HG02885 (cell line): ENCODE measurements at regions not wholly inside any gene's neighbourhood (a gene's known extent, or its start where the extent isn't known, plus 50 kb on each side); places are given as distances from the start of the nearest gene placed in this dataset.
"Not testable (repeated sequence)": the region's sequence is repeated elsewhere in the genome, so short reads cannot be mapped to it uniquely, and the experiment has no call there.

Experiments
- ATAC-seq: cut with Tn5 transposase; IDR thresholded peaks from one replicate; pipeline ENCODE4 v1.9.1; 2021; ENCODE audit warnings: mild to moderate bottlenecking; ENCODE audit not compliant: unreplicated experiment, poor library complexity

- ATAC-seq, result no peak
Observed at GRCh38 chr7:119196183-119196582, 971.7 kb downstream of the ANKRD7 start.

DNA sequence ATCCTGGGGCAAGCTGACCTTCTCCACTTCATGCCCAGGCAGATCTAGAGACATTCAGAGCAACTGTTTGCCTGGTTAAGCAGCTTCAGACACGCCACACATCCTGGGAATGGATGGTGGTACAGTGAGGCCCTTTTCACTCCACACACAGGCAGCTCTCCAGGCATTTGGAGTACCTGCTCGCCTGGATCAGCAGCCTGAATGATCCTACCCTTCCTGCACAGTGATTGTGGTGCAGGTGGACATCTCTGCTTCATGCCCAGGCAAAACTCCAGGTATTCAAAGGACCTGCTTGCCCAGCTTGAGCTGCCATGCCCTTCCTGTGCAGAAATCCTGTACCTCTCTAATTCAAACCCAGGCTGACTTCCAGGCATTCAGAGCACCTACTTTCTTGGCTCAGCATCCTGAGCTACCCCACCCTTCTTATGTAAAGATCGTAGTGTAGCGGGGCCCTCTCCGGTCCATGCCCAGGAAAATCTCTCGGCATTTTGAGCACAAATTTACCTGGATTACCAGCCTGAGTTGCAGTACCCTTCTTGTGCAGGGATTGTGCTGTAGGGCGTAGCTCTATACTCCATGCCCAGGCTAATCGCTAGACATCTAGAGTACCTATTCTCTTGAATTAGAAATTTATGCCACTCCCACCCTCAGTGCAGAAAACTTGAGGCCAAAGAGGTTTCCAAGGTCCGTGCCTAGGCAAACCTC is 972.8 kb downstream of the ANKRD7 start:
- no peak for ATAC-seq

- peak; percentile 97 for ATAC-seq
Observed at GRCh38 chr7:119197877-119198527, 973.5 kb downstream of the ANKRD7 start.

- ATAC-seq, result no peak
Observed at GRCh38 chr7:119219663-119220062, 995.2 kb downstream of the ANKRD7 start.

- no peak for ATAC-seq
Observed at GRCh38 chr7:119223930-119224329, 999.4 kb downstream of the ANKRD7 start.

- peak; percentile 69 for ATAC-seq
Observed at GRCh38 chr7:119228482-119228881, 1004.0 kb downstream of the ANKRD7 start.

- no peak for ATAC-seq
Observed at GRCh38 chr7:119232091-119232490, 1007.6 kb downstream of the ANKRD7 start.

DNA sequence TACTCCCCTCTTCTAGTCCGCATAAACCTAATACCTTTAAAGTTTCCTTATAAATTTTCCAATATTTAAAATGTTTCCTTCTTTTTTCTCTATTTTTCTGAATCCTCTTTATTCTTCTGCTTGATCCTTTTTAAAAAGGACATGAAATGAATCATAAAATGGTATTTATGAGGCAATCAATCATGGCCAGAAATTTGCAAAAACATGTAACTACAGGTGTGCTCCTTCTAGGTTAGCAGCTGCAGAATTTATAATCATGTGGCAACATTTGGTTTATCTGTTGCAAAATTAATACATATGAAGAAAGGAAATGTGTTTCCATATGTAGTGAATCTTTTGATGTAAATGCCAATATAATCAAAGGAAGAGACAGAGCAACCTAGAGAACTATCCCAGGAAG is 1008.5 kb downstream of the ANKRD7 start:
- ATAC-seq, result no peak

DNA sequence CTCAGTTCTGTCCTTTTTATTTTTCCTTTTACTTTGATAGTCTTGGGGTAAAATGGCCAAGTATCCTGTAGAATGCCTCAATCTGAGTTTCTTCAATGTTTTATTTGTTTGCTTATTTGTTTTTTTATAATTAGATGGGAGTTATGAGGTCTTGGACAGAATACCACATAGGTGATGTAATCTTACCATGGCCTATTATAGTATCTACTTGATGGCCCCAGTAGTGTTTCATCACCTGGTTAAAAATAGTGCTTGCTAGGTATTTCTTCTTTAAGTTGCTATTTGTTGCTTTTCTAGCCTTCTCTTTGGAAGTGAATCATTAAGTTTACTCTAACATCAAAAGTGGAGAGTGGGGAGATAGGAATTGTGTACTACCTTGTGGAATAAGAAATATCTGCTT is 1020.0 kb upstream of the KCND2 start:
- ATAC-seq, result peak; percentile 63

- no peak for ATAC-seq
Observed at GRCh38 chr7:119254742-119255141, 1018.2 kb upstream of the KCND2 start.

DNA sequence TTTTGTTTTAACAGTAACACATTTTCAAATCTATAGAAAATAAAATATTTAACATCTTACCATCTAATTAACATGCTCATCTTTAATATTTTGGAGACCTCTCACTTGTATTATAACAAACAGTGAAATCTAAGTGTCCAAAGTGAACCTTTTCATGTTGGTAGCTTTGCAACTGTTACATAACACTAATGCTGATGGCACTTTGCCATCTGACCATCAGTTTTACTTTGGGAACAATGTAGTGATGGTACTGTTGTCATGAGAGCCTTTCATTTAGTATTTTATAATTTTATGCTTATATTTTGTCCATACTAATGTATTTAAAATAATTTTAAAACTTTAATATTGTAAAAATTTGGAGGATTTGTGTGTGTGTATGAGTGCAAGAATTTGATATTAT is 1017.0 kb upstream of the KCND2 start:
- ATAC-seq, result no peak

DNA sequence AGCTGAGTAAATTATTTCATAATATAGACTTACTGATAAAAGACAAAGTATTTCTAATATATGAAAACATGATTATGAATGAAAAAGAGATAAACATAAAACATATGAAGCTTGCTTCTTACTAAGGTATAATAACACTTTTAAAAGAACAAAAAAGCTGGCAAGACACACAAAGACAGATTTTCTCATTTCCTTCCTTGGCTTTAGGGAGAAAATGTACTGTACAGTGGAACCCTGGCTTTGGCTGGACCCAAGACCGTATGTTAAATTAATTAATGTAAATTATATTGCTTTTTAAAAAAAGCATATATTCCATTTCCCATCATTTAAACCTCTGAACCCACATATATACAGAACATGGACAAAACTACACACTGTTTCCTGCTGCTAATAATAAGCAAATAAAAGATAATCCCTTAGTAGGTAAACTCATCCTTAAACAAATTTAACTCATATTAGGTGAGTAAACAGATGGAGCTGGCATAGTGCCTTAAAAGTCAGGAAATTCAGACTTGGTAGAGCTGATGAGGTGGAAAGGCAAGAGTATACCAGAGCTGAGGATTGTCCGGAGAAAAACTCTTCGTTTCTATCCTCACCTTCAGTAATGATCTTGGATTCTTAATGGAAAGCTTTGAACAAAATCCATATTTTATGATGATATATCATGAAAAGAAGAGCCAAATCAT is 1016.4 kb upstream of the KCND2 start:
- ATAC-seq, result no peak

DNA sequence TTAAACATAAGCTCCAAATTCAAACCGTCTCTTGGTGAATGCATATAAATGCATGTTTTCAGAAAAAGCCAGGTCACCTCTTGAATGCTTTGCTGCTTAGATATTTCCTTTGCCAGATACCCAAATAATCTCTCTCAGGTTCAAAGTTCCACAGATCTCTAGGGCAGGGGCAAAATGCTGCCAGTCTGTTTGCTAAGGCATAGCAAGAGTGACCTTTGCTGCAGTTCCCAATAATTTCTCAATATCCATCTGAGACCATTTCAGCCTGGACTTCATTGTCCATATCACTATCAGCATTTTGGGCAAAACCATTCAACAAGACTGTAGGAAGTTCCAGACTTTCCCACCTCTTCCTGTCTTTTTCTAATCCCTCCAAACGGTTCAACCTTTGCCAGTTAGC is 1006.2 kb upstream of the KCND2 start:
- ATAC-seq, result not testable (repeated sequence)

- ATAC-seq, result peak; percentile 98
Observed at GRCh38 chr7:119270045-119270464, 1002.9 kb upstream of the KCND2 start.

DNA sequence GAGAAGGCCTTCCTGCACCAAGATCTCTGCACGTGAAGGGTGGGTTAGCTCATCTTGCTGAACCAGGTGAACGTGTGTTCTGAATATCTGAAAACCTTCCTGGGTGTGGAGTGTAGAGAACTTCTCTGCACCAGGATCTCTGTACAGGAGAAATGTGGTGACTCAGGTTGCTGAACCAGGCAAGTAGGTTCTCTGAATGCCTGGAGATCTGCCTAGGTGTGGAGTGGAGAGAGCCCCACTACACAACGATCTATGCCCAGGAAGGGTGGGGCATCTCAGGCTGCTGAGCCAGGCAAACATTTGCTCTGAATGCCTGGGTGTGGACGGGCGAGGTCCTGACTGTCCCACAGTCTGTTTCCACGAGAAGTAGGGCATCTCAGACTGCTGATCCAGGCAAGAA is 1002.3 kb upstream of the KCND2 start:
- no peak for ATAC-seq

- no peak for ATAC-seq
Observed at GRCh38 chr7:119271147-119271779, 1001.7 kb upstream of the KCND2 start.

DNA sequence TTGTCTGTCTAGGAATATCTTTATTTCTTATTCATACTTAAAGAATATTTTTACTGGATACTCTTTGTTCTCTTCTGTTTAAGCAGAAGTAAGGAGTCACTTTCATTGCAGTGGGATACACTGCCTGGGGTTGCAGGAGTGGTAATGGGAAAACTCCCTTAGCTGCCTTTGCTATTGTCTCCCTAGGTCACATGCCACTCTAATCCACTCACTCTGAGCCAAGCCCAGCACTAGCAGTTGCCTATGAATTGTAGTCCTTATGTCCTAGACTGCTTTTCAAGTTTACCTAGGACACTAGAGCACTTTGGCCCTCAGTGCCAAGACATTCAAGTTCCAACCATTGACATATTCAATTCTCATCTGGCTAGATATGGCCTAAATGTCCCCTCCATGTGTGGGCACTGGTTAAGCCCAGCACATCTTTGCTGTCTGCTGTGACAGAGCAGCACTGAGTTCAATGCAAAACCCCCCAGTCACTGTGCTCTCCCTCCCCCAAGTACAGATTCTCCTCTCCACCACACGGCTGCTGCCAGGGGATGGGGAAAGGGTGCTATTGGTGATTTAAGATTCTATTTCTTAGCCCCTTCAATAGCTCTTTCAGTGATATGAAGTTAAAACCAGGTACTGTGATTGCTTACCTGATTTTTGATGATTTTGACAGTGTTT is 991.7 kb upstream of the KCND2 start:
- no peak for ATAC-seq

- ATAC-seq, result no peak
Observed at GRCh38 chr7:119283353-119283752, 989.6 kb upstream of the KCND2 start.

GRCh38 chr7:119288416-119288815 is 984.6 kb upstream of the KCND2 start:
- no peak for ATAC-seq

GRCh38 chr7:119300341-119300740 is 972.6 kb upstream of the KCND2 start:
- not testable (repeated sequence) for ATAC-seq
